WTC11 (cell line): ENCODE measurements at regions not wholly inside any gene's neighbourhood (a gene's known extent, or its start where the extent isn't known, plus 50 kb on each side); places are given as distances from the start of the nearest gene placed in this dataset.

Source experiments
- ATAC-seq: fragments of 200-7000 bp; cut with Tn5 transposase; 2 replicates; pipeline ENCODE4 v1.10.0; 2021; ENCODE audit warnings: mild to moderate bottlenecking, moderate library complexity
- CTCF ChIA-PET: fragments of 300-600 bp; sonication (Branson Sonifier 250); formaldehyde crosslinking; loops from one replicate; lab custom pipeline; 2021; ENCODE audit warnings: antibody characterized with exemption; lab: Charles Lee
- POLR2A ChIA-PET: fragments of 350-600 bp; sonication (Branson Sonifier 250); formaldehyde crosslinking; loops from one replicate; lab custom pipeline; 2021; ENCODE audit warnings: antibody characterized with exemption; lab: Charles Lee
- DNase-seq: peaks from one replicate; pipeline ENCODE4 v3.0.0; 2021; ENCODE audit warnings: low spot score
- H3K27ac Mint-ChIP-seq: 2 replicates; pipeline ENCODE4 v1.8.0; 2021; ENCODE audit warnings: mixed read lengths
- H3K27me3 Mint-ChIP-seq: 2 replicates; pipeline ENCODE4 v1.8.0; 2021; ENCODE audit warnings: low read depth, mild to moderate bottlenecking, moderate library complexity, mixed read lengths
- H3K36me3 Mint-ChIP-seq: 2 replicates; pipeline ENCODE4 v1.8.0; 2021; ENCODE audit warnings: mixed read lengths
- H3K4me1 Mint-ChIP-seq: 2 replicates; pipeline ENCODE4 v1.8.0; 2022; ENCODE audit warnings: mixed read lengths
- H3K4me3 Mint-ChIP-seq: 2 replicates; pipeline ENCODE4 v1.8.0; 2021; ENCODE audit warnings: mild to moderate bottlenecking, moderate library complexity, mixed read lengths
- H3K9me3 Mint-ChIP-seq: 2 replicates; pipeline ENCODE4 v1.8.0; 2021; ENCODE audit warnings: mixed read lengths
- ATF1 ChIP-seq: sonication (generic); formaldehyde crosslinking; IDR thresholded peaks from 2 replicates; pipeline ENCODE4 v1.8.1; 2023; ENCODE audit warnings: mild to moderate bottlenecking, moderate library complexity, missing genetic modification reagents
- ELF4 ChIP-seq: sonication (generic); formaldehyde crosslinking; IDR thresholded peaks from 2 replicates; pipeline ENCODE4 v1.8.1; 2022; ENCODE audit warnings: low read depth, mild to moderate bottlenecking, moderate library complexity, missing genetic modification reagents
- FOXJ3 ChIP-seq: sonication (generic); formaldehyde crosslinking; IDR thresholded peaks from 2 replicates; pipeline ENCODE4 v1.9.0; 2021; ENCODE audit warnings: missing genetic modification reagents, mild to moderate bottlenecking, borderline replicate concordance
- FOXK1 ChIP-seq: sonication (generic); formaldehyde crosslinking; IDR thresholded peaks from 2 replicates; pipeline ENCODE4 v1.8.0; 2022; ENCODE audit warnings: mild to moderate bottlenecking, moderate library complexity, missing genetic modification reagents
- GRHL2 ChIP-seq: fragments of 250-450 bp; sonication (Bioruptor Pico); IDR thresholded peaks from 2 replicates; pipeline ENCODE4 v1.8.0; 2022; ENCODE audit warnings: mild to moderate bottlenecking, moderate library complexity; ENCODE audit not compliant: insufficient replicate concordance, severe bottlenecking
- NFYB ChIP-seq: sonication (generic); formaldehyde crosslinking; conservative IDR thresholded peaks from 2 replicates; pipeline ENCODE4 v1.8.0; 2022; ENCODE audit warnings: low read depth, missing genetic modification reagents
- OVOL2 ChIP-seq: fragments of 250-450 bp; sonication (Bioruptor Pico); IDR thresholded peaks from 2 replicates; pipeline ENCODE4 v1.9.0; 2021; ENCODE audit warnings: mild to moderate bottlenecking, borderline replicate concordance
- SMAD3 ChIP-seq: sonication (generic); formaldehyde crosslinking; IDR thresholded peaks from 2 replicates; pipeline ENCODE4 v1.8.0; 2022; ENCODE audit warnings: missing genetic modification reagents, mild to moderate bottlenecking, borderline replicate concordance
- TCF7 ChIP-seq: sonication (generic); formaldehyde crosslinking; IDR thresholded peaks from 2 replicates; pipeline ENCODE4 v1.8.0; 2022; ENCODE audit warnings: mild to moderate bottlenecking, low read depth, missing genetic modification reagents, moderate library complexity
- TEAD4 ChIP-seq: sonication (generic); formaldehyde crosslinking; IDR thresholded peaks from 2 replicates; pipeline ENCODE4 v1.8.0; 2022; ENCODE audit warnings: mild to moderate bottlenecking, missing genetic modification reagents
- ZNF317 ChIP-seq: sonication (generic); formaldehyde crosslinking; IDR thresholded peaks from 2 replicates; pipeline ENCODE4 v1.8.1; 2023; ENCODE audit warnings: low read depth, mild to moderate bottlenecking, moderate library complexity, missing genetic modification reagents, borderline replicate concordance
- ZNF423 ChIP-seq: fragments of 250-450 bp; sonication (Bioruptor Pico); IDR thresholded peaks from 2 replicates; pipeline ENCODE4 v2.1.2; 2022; ENCODE audit warnings: mild to moderate bottlenecking, moderate library complexity
- TF ChIP-seq, protein P1 (sequence below): sonication (generic); formaldehyde crosslinking; IDR thresholded peaks from 2 replicates; pipeline ENCODE4 v1.8.0; 2022; ENCODE audit warnings: mild to moderate bottlenecking, missing genetic modification reagents
- TF ChIP-seq, protein P2 (sequence below): sonication (generic); formaldehyde crosslinking; IDR thresholded peaks from 2 replicates; pipeline ENCODE4 v1.8.1; 2022; ENCODE audit warnings: mild to moderate bottlenecking, moderate library complexity, missing genetic modification reagents
- TF ChIP-seq, protein P3 (sequence below): sonication (generic); formaldehyde crosslinking; IDR thresholded peaks from 2 replicates; pipeline ENCODE4 v1.8.0; 2022; ENCODE audit warnings: mild to moderate bottlenecking, missing genetic modification reagents
- TF ChIP-seq, protein P4 (sequence below): sonication (generic); formaldehyde crosslinking; IDR thresholded peaks from 2 replicates; pipeline ENCODE4 v1.8.1; 2023; ENCODE audit warnings: mild to moderate bottlenecking, missing genetic modification reagents, moderate library complexity
- TF ChIP-seq, protein P5 (sequence below): sonication (generic); formaldehyde crosslinking; IDR thresholded peaks from 2 replicates; pipeline ENCODE4 v1.8.1; 2022; ENCODE audit warnings: mild to moderate bottlenecking, missing genetic modification reagents, moderate library complexity, borderline replicate concordance
- TF ChIP-seq, protein P6 (sequence below): sonication (generic); formaldehyde crosslinking; conservative IDR thresholded peaks from 2 replicates; pipeline ENCODE4 v1.8.1; 2022; ENCODE audit warnings: mild to moderate bottlenecking, missing genetic modification reagents
- TF ChIP-seq, protein P7 (sequence below): sonication (generic); formaldehyde crosslinking; IDR thresholded peaks from 2 replicates; pipeline ENCODE4 v1.8.1; 2022; ENCODE audit warnings: low read depth, missing genetic modification reagents, borderline replicate concordance
- TF ChIP-seq, protein P8 (sequence below): sonication (generic); formaldehyde crosslinking; IDR thresholded peaks from 2 replicates; pipeline ENCODE4 v1.8.0; 2022; ENCODE audit warnings: missing genetic modification reagents

DNA sequence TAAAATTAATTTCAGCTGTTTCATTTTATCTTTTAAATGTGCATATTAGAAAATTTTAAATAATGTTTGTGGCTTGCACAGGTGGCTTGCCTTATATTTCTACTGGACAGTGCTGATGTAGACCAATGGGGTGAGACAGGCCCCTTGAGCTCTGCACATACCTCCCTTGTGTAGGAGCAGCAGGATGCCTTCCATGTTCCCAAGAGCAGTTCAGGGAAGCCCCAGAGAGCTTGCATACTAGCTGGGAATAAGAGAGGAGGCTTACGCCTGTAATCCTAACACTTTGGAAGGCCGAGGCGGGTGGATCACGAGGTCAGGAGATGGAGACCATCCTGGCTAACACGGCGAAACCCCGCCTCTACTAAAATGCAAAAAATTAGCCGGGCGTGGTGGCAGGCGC lies 61.4 kb downstream of the RFPL4B start:
- no peaks in the 10 kb centered on the region for H3K9me3 Mint-ChIP-seq
- DNase-seq (no peak), ATAC-seq (peak; percentile 74)
- ChIA-PET CTCF (interaction anchor here (0.7 kb wide), 1 partner anchor 228 kb away, joined by 3 read pairs; no protein-coding TSS in a partner anchor), POLR2A (no interaction called here)
- H3K36me3 Mint-ChIP-seq = no peaks in the 10 kb centered on the region
- H3K4me3 Mint-ChIP-seq = no peak overlapping the region
- no peaks in the 10 kb centered on the region for H3K27me3 Mint-ChIP-seq
- H3K4me1 Mint-ChIP-seq = peaks cover 33% of the 10 kb centered on the region
- TF ChIP-seq ELF4 (CRISPR knock-in tag) = no peak
- TF ChIP-seq, protein P1, sequence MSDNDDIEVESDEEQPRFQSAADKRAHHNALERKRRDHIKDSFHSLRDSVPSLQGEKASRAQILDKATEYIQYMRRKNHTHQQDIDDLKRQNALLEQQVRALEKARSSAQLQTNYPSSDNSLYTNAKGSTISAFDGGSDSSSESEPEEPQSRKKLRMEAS = no peak
- no peak for TF ChIP-seq NFYB (CRISPR knock-in tag)
- TF ChIP-seq OVOL2 (CRISPR knock-in tag) = no peak
- TF ChIP-seq GRHL2 = no peak
- TF ChIP-seq TEAD4 (CRISPR knock-in tag) = no peak
- TF ChIP-seq, protein P2, sequence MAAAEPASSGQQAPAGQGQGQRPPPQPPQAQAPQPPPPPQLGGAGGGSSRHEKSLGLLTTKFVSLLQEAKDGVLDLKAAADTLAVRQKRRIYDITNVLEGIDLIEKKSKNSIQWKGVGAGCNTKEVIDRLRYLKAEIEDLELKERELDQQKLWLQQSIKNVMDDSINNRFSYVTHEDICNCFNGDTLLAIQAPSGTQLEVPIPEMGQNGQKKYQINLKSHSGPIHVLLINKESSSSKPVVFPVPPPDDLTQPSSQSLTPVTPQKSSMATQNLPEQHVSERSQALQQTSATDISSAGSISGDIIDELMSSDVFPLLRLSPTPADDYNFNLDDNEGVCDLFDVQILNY (CRISPR knock-in tag) = no peak
- TF ChIP-seq, protein P3, sequence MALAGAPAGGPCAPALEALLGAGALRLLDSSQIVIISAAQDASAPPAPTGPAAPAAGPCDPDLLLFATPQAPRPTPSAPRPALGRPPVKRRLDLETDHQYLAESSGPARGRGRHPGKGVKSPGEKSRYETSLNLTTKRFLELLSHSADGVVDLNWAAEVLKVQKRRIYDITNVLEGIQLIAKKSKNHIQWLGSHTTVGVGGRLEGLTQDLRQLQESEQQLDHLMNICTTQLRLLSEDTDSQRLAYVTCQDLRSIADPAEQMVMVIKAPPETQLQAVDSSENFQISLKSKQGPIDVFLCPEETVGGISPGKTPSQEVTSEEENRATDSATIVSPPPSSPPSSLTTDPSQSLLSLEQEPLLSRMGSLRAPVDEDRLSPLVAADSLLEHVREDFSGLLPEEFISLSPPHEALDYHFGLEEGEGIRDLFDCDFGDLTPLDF (CRISPR knock-in tag) = no peak
- TF ChIP-seq ZNF317 (CRISPR knock-in tag) = no peak
- TF ChIP-seq FOXJ3 = no peak
- TF ChIP-seq, protein P4, sequence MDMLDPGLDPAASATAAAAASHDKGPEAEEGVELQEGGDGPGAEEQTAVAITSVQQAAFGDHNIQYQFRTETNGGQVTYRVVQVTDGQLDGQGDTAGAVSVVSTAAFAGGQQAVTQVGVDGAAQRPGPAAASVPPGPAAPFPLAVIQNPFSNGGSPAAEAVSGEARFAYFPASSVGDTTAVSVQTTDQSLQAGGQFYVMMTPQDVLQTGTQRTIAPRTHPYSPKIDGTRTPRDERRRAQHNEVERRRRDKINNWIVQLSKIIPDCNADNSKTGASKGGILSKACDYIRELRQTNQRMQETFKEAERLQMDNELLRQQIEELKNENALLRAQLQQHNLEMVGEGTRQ (CRISPR knock-in tag) = no peak
- TF ChIP-seq, protein P5, sequence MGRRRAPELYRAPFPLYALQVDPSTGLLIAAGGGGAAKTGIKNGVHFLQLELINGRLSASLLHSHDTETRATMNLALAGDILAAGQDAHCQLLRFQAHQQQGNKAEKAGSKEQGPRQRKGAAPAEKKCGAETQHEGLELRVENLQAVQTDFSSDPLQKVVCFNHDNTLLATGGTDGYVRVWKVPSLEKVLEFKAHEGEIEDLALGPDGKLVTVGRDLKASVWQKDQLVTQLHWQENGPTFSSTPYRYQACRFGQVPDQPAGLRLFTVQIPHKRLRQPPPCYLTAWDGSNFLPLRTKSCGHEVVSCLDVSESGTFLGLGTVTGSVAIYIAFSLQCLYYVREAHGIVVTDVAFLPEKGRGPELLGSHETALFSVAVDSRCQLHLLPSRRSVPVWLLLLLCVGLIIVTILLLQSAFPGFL (CRISPR knock-in tag) = no peak
- TF ChIP-seq, protein P6, sequence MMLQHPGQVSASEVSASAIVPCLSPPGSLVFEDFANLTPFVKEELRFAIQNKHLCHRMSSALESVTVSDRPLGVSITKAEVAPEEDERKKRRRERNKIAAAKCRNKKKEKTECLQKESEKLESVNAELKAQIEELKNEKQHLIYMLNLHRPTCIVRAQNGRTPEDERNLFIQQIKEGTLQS (CRISPR knock-in tag) = no peak
- TF ChIP-seq, protein P7, sequence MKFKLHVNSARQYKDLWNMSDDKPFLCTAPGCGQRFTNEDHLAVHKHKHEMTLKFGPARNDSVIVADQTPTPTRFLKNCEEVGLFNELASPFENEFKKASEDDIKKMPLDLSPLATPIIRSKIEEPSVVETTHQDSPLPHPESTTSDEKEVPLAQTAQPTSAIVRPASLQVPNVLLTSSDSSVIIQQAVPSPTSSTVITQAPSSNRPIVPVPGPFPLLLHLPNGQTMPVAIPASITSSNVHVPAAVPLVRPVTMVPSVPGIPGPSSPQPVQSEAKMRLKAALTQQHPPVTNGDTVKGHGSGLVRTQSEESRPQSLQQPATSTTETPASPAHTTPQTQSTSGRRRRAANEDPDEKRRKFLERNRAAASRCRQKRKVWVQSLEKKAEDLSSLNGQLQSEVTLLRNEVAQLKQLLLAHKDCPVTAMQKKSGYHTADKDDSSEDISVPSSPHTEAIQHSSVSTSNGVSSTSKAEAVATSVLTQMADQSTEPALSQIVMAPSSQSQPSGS (CRISPR knock-in tag) = no peak
- TF ChIP-seq ATF1 = no peak
- no peak overlapping the region for H3K27ac Mint-ChIP-seq

DNA sequence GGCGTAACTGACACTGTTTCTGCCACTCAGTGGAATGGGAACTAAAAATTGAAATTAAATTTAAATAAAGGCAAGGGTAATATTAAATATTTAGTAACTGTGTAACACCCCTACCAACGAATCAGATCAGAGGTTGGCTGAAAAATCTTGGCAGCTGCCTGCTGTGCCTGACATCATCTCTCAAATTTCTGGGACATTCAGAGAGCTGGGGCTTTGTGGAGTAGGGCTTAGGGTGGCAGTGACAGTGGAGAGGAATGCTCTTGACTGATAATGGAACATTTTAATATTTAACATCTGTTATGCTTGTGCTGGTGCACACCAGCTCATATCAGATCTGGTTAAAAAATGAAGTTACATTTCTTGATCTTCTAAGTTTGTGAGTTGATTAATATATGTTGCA lies 62.2 kb downstream of the RFPL4B start:
- H3K4me3 Mint-ChIP-seq = no peak overlapping the region
- TF ChIP-seq ZNF317 (CRISPR knock-in tag) = no peak
- TF ChIP-seq SMAD3 = no peak
- TF ChIP-seq, protein P8, sequence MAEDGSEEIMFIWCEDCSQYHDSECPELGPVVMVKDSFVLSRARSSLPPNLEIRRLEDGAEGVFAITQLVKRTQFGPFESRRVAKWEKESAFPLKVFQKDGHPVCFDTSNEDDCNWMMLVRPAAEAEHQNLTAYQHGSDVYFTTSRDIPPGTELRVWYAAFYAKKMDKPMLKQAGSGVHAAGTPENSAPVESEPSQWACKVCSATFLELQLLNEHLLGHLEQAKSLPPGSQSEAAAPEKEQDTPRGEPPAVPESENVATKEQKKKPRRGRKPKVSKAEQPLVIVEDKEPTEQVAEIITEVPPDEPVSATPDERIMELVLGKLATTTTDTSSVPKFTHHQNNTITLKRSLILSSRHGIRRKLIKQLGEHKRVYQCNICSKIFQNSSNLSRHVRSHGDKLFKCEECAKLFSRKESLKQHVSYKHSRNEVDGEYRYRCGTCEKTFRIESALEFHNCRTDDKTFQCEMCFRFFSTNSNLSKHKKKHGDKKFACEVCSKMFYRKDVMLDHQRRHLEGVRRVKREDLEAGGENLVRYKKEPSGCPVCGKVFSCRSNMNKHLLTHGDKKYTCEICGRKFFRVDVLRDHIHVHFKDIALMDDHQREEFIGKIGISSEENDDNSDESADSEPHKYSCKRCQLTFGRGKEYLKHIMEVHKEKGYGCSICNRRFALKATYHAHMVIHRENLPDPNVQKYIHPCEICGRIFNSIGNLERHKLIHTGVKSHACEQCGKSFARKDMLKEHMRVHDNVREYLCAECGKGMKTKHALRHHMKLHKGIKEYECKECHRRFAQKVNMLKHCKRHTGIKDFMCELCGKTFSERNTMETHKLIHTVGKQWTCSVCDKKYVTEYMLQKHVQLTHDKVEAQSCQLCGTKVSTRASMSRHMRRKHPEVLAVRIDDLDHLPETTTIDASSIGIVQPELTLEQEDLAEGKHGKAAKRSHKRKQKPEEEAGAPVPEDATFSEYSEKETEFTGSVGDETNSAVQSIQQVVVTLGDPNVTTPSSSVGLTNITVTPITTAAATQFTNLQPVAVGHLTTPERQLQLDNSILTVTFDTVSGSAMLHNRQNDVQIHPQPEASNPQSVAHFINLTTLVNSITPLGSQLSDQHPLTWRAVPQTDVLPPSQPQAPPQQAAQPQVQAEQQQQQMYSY (CRISPR knock-in tag) = no peak
- TF ChIP-seq FOXK1 (CRISPR knock-in tag) = no peak
- no peak for TF ChIP-seq ZNF423 (CRISPR knock-in tag)
- TF ChIP-seq TEAD4 (CRISPR knock-in tag) = no peak
- no peak for TF ChIP-seq TCF7 (CRISPR knock-in tag)
- TF ChIP-seq, protein P3 (CRISPR knock-in tag) = no peak

More for the DNA sequence above, 62.2 kb downstream of the RFPL4B start:
- POLR2A ChIA-PET = no interaction called here
- CTCF ChIA-PET = interaction anchor here (0.7 kb wide), 1 partner anchor 229 kb away, joined by 3 read pairs; no protein-coding TSS in a partner anchor
- Mint-ChIP-seq H3K27ac (no peak overlapping the region), H3K27me3 (no peaks in the 10 kb centered on the region), H3K36me3 (no peaks in the 10 kb centered on the region), H3K9me3 (no peaks in the 10 kb centered on the region), H3K4me1 (peaks cover 33% of the 10 kb centered on the region)
- ATAC-seq = 0 out of 2 replicates have a peak, but pooled peaks have one; percentile 16
- DNase-seq = no peak
